GM19455 (cell line): ENCODE measurements at regions not wholly inside any gene's neighbourhood (a gene's known extent, or its start where the extent isn't known, plus 50 kb on each side); places are given as distances from the start of the nearest gene placed in this dataset.
A peak's percentile ranks its signal among the peaks of the same experiment; 100 is the strongest.

Source experiments
- ATAC-seq: cut with Tn5 transposase; IDR thresholded peaks from one replicate; pipeline ENCODE4 v1.9.1; 2021; ENCODE audit not compliant: unreplicated experiment

DNA sequence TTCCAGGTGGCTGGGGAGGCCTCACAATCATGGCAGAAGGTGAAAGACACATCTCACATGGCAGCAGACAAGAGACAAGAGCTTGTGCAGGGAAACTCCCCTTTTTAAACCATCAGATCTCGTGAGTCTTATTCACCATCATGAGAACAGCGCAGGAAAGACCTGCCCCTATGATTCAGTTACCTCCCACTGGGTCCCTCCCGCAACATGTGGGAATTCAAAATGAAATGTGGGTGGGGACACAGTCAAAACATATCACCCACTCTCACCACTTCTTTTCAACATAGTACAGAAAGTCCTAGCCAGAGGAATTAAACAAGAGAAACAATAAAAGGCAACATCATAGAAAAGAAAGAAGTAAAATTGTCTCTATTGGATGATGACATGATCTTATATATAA is 223.4 kb upstream of the SLC24A2 start:
- no peak for ATAC-seq

DNA sequence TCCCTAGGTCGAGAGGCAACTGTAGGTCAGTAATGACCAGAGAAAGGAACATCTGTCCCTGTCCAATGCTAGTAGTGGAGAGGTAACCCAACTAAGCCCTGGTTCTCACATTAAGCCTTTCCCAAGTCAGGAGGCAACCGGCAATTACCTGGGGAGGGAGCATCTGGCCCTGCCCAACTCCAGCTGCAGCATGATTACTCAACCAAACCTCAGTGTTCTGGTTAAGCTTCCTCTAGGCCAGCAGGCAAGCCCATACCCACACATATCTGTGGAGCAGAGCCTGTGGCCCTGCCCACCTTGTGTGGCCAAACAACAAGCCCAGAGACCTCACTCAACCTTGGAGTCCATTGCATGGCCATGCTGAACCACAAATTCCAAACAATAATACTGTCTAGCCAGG is 220.8 kb upstream of the SLC24A2 start:
- no peak for ATAC-seq

GRCh38 chr9:20002011-20002410 is 213.2 kb upstream of the SLC24A2 start:
- no peak for ATAC-seq

DNA sequence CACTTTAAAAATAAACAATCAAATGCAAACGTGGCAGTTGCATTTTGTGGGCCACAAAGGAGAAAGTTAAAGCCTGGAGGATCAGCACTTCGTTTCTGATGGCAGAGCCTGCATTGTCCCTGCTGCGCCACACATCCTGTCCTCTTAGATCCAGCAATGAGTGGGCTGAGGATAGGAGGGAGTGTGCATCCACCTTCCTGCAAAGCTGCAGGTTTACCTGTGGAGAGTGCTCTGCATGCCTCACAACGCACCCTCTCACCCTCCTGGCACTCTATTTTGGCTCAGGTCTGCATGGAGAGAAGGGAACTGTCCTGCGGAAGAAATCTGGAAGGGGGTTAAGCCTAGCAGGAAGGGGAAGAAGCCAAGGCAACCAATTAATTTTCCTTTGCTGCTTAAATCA is 212.2 kb upstream of the SLC24A2 start:
- no peak for ATAC-seq

- ATAC-seq = peak; percentile 88
These were observed 210.7 kb upstream of the SLC24A2 start for GRCh38 chr9:19999491-20000057.

- no peak for ATAC-seq
These were observed 210.1 kb upstream of the SLC24A2 start for GRCh38 chr9:19998823-19999455.

DNA sequence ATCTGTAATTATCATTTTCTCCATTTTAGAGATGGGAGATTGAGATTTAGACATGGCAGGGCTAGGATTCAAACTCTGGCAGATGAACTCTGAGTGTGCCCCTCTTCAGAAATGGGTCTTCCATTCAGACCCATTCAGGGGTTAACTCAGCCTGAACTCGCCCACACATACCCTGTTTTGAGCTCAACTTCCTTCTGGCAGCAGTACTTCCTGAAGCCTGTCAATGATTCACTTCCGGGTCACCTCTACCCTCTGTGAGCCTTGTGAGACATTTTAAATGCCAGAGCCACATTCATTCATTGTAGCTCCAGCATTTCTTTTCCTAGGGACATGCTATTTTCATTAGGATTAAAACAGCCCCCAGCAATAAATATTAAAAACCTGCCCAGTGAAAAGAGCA is 209.3 kb upstream of the SLC24A2 start:
- ATAC-seq = no peak

GRCh38 chr9:19995619-19996018 is 206.8 kb upstream of the SLC24A2 start:
- ATAC-seq = no peak

DNA sequence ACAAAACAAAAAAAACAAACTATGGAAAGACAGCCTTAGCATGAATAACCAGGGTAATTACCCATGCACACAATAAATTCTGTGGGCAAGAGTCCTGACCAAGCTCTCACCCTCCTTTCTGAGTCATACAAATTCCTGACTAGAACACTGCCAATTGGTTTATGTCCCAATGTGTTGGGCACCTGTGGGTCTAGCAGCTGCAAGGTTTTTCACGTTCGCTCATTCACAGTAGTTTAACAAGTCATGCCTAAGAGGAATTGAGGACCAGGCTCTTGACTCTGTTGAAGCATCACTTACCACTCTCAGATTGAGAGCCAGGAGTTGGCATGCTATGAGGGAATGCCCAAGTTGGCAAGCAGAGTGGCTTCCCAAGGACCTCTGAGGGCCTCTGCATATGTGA is 205.5 kb upstream of the SLC24A2 start:
- ATAC-seq = no peak

GRCh38 chr9:19992556-19992955 is 203.7 kb upstream of the SLC24A2 start:
- no peak for ATAC-seq

DNA sequence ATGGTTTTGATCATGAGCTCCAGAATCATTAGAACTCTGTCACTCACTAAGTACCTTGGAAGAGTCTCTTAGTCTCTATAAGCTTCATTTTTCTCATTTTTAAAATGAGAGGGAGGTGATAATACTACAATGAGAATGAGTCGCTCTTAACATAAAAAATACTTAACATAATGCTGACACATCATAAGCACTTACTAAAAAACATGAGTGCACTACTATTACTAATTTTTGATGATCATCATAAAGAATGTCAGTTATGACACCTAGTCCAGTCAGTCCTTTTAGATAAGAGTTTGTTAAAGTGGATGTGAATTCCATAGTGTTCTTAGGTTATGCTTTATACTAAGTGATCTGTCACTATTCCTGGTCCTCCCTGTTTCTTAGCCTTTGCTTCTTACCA is 200.4 kb upstream of the SLC24A2 start:
- ATAC-seq = no peak

GRCh38 chr9:19988281-19988680 is 199.4 kb upstream of the SLC24A2 start:
- no peak for ATAC-seq

DNA sequence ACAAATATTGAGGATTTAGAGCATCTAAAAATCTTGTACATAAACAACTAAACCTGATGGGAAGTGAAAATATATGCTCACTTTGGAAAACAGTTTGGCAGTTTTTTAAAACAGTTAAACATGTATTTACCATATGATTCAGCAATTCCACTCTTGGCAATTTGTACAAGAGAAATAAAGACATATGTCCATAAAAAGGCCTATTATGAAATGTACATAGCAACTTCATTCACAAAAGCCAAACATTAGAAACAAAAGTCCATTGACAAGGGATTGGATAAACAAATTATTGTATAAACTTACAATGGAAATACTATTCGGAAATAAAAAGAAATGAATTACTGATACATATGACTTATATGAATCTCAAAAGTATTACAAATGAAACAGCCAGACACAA is 196.2 kb upstream of the SLC24A2 start:
- no peak for ATAC-seq

GRCh38 chr9:19976226-19976625 is 187.4 kb upstream of the SLC24A2 start:
- no peak for ATAC-seq

DNA sequence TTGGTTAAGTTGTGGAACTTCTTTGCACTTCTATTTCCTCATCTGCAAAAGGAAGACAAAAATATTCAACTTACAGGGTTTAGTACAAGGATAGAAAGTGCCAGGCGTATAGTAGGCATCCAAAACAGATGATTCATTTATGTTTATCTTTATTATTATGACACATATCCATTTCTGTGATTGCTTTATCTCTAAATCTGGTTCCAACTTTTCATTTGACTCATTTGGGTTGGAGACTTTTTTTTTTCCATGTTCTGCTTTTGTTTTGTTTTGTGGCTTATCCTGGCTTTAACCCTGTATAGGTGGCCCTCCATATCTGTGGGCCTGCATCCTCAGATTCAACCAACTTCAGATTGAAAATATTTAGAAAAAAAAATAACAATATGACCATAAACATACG is 186.7 kb upstream of the SLC24A2 start:
- no peak for ATAC-seq

DNA sequence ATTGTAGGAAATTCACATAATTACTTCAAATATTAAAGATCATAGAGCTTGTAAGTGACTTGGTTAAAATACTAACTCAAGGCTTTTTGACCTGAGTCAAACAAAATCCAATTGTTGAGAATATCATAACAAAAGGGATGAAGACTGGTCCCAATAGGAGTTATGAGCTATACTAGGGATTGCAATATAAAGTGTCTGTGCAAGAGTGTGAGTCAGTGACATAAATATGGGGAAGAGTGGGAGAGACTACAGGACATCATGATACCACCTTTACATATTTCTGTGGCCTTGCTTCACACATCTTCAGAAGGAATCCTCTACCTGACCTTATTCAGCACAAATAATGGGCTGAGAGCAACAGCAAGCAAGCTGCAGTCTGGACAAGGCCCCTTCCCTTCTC is 180.9 kb upstream of the SLC24A2 start:
- ATAC-seq = no peak

- no peak for ATAC-seq
These were observed 179.1 kb upstream of the SLC24A2 start for GRCh38 chr9:19967888-19968459.

GRCh38 chr9:19967216-19967887 is 178.5 kb upstream of the SLC24A2 start:
- ATAC-seq = no peak

DNA sequence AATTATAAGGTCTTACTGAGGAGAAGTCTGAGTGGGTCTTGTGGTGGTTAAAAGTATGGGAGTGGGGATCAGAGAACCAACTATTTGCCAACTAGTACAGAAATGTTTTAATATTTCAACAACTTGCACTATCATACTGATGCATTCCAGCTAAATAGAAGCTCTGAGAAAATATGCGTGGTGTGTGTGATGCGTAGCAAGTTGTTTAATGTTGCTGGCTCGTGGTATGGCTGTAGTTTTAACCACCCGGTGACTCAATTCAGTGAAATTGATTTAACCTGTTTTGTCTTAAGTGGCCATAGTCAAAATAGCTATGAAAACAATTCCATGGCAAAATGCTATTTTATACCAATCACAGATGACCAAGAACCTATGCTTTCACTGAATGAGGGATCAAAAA is 176.5 kb upstream of the SLC24A2 start:
- no peak for ATAC-seq

DNA sequence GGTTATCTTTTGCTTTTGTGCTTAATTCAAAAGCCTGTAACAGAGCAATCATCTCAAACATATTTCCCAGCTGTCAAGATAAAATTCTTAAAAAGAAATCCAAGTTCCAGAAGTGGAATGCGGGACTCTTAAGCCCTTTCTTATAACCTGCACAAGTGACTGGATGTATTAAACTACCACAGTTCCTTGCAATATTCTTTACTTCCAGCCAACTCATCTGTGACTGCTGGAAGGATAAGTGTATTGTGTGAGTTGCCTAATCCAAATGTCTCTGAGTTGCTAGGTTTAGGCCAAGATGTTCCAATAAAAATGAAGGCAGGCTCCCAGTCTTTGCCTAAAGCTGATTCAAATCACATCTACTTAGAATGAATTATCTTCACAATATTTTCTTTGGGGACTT is 159.2 kb upstream of the SLC24A2 start:
- no peak for ATAC-seq

DNA sequence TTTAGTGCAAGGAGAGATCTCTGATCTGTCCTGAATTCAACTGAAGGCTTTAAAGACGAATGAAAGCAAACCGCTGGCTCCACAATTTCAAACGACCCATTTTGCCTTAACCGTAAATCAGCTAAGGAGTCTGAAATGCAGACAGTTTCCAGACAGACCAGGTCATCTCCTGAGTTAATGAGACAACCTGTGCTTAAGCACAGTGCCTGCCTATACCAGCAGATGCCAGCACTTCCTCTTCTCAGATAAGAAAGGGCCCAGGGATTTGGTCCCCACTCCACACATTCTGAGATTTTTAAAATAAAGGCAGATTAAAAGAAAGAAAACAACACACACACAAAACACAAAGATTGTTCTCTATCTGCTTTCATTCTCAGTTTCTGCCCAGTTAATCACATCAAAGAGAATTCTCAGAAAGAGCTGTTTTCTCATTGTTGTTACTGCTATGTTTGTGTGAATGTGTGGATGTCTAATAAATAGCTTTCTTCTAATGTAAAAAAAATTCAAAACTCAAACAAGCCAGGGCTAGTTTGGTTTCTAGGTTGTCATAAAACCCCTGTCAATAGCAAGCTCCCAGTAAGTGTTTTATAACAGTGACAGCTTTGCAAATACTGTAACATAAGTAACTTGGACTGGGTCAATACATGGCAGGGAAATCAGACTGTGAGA is 157.7 kb upstream of the SLC24A2 start:
- no peak for ATAC-seq

GRCh38 chr9:19941874-19942273 is 153.0 kb upstream of the SLC24A2 start:
- no peak for ATAC-seq
